SJSA1 (cell line): ENCODE measurements at regions not wholly inside any gene's neighbourhood (a gene's known extent, or its start where the extent isn't known, plus 50 kb on each side); places are given as distances from the start of the nearest gene placed in this dataset.
"Not testable (repeated sequence)": the region's sequence is repeated elsewhere in the genome, so short reads cannot be mapped to it uniquely, and the experiment has no call there.

Experiments
- DNase-seq, 2 experiments: peaks; one replicate each; pipeline ENCODE4 v3.0.0-alpha.2; 2015 to 2020; ENCODE audit warnings: low spot score in 2 of 2, low read depth in 1 of 2
- H3K27ac ChIP-seq: fragments of 250-450 bp; sonication (Bioruptor Pico); 2 replicates; pipeline ENCODE4 v1.5.1; 2020; ENCODE audit warnings: mild to moderate bottlenecking, moderate library complexity
- H3K27me3 ChIP-seq: fragments of 250-450 bp; sonication (Bioruptor Pico); replicated peaks from 2 replicates; pipeline ENCODE4 v1.5.1; 2020; ENCODE audit warnings: mild to moderate bottlenecking, moderate library complexity
- H3K36me3 ChIP-seq: fragments of 250-450 bp; sonication (Bioruptor Pico); 2 replicates; pipeline ENCODE4 v1.5.1; 2020; ENCODE audit warnings: mild to moderate bottlenecking
- H3K4me1 ChIP-seq: fragments of 250-450 bp; sonication (Bioruptor Pico); replicated peaks from 2 replicates; pipeline ENCODE4 v1.6.1; 2021; ENCODE audit warnings: mild to moderate bottlenecking
- H3K4me3 ChIP-seq: fragments of 250-450 bp; sonication (Bioruptor Pico); 2 replicates; pipeline ENCODE4 v1.5.1; 2020; ENCODE audit warnings: mild to moderate bottlenecking
- H3K9me3 ChIP-seq: fragments of 250-450 bp; sonication (Bioruptor Pico); replicated peaks from 2 replicates; pipeline ENCODE4 v1.5.1; 2020; ENCODE audit warnings: mild to moderate bottlenecking

DNA sequence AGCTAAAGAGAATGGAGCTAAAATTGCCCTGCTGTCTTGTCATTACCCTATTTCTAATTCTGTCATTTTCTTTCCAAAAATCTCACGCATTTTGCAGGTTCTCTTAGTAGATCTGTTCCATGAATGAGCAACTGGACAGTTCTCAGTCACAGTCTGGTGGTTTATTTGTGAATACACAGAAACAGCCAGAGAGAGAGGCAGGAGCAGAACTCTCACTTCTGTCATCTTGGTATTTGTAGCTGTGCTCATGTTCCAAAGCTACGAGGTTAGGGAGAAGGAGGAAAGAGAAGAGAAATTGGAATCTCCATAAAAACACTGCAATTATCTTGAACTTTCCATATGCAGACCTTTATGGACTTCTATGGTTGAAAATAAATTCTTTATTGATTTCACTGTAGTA lies 118.0 kb upstream of the OR13F1 start:
- Histone ChIP-seq H3K36me3 (no peaks in the 10 kb centered on the region), H3K27me3 (no peaks in the 10 kb centered on the region; the same call in 1 of the 2 replicates), H3K4me3 (no peak overlapping the region), H3K4me1 (no peaks in the 10 kb centered on the region), H3K27ac (no peak overlapping the region), H3K9me3 (no peaks in the 10 kb centered on the region)
- DNase-seq, result no peak

- Histone ChIP-seq H3K27ac (no peak overlapping the region), H3K36me3 (no peaks in the 10 kb centered on the region), H3K9me3 (no peaks in the 10 kb centered on the region), H3K4me3 (no peak overlapping the region), H3K4me1 (no peaks in the 10 kb centered on the region), H3K27me3 (no peaks in the 10 kb centered on the region; the same call in 1 of the 2 replicates)
- DNase-seq, result peak in 1 of 2 experiments; percentile 4
Observed at GRCh38 chr9:104386425-104387069, 117.5 kb upstream of the OR13F1 start.

DNA sequence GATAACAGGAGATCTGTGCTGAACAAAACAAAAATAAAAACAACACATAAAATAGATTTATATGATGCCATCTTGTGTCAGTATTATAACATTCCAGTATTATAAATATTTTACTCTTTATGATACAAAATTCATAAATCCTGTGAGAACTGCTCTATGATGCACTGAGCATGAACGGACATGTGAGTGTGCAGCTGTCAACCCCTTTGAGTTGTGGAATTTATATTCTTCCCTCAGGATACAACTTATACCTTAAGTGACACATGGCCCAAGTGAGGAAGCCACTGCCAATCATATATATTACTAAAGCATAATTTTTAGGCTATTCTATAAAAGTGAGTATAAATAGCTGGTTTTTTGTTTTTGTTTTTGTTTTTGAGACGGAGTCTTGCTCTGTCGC lies 116.0 kb upstream of the OR13F1 start:
- no peaks in the 10 kb centered on the region; the same call in 1 of the 2 replicates for H3K27me3 ChIP-seq
- DNase-seq, result no peak
- no peak overlapping the region for H3K4me3 ChIP-seq
- no peaks in the 10 kb centered on the region for H3K9me3 ChIP-seq
- H3K36me3 ChIP-seq, result no peaks in the 10 kb centered on the region
- no peaks in the 10 kb centered on the region for H3K4me1 ChIP-seq
- H3K27ac ChIP-seq, result no peak overlapping the region

GRCh38 chr9:104389341-104389740 lies 114.7 kb upstream of the OR13F1 start:
- no peaks in the 10 kb centered on the region for H3K36me3 ChIP-seq
- no peak overlapping the region for H3K27ac ChIP-seq
- H3K27me3 ChIP-seq, result no peaks in the 10 kb centered on the region; the same call in 1 of the 2 replicates
- H3K9me3 ChIP-seq, result no peaks in the 10 kb centered on the region
- DNase-seq, result no peak
- H3K4me3 ChIP-seq, result no peak overlapping the region
- no peaks in the 10 kb centered on the region for H3K4me1 ChIP-seq

- not testable (repeated sequence) for H3K4me3 ChIP-seq, H3K4me1 ChIP-seq, H3K36me3 ChIP-seq, H3K9me3 ChIP-seq, DNase-seq, H3K27me3 ChIP-seq, H3K27ac ChIP-seq
Observed at GRCh38 chr9:104394901-104395300, 109.2 kb upstream of the OR13F1 start.

DNA sequence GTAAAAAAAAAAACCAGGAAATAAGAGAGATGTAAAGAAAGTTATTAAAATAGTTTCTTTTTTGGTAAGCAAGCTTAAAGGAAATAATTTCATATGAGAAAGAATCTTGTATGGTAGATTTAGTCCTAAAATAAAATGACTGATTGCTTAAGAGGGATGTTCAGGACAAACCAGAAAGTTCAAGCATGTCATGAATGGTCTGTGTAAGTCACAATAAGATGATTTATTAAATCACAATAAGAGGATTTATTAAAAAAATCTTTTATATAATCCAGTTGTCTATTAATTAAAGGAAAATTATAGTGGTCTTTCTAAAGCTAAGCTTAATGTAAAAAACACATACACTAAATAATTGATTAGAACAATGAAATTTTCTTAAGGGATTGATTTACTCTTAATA lies 91.8 kb upstream of the OR13F1 start:
- Histone ChIP-seq H3K9me3 (0 out of 2 replicates have a peak, but pooled peaks cover 2% of the 10 kb centered on the region), H3K27me3 (no peaks in the 10 kb centered on the region), H3K4me1 (no peaks in the 10 kb centered on the region), H3K27ac (no peak overlapping the region), H3K4me3 (no peak overlapping the region), H3K36me3 (no peaks in the 10 kb centered on the region)
- DNase-seq, result no peak

DNA sequence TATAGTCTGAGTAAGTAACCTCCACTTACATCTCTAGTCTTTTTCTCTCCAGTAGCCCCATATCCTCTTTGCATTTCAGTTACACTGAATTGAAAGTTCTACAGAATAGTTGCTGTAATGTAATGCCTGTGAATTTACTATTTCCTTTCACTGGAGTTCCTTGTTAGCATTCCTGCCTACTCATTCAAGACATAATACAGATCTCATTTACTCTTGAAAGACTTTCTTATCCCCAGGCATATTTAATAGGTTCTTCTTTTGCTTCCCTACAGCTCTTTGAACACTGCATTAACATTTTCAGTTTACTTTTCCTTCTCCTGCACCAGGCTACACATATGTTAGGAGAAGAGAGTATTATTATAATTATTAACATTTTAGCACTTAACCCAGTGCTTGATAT lies 87.6 kb upstream of the OR13F1 start:
- Histone ChIP-seq H3K4me1 (no peaks in the 10 kb centered on the region), H3K36me3 (no peaks in the 10 kb centered on the region), H3K4me3 (no peak overlapping the region), H3K27ac (no peak overlapping the region), H3K9me3 (0 out of 2 replicates have a peak, but pooled peaks cover 2% of the 10 kb centered on the region), H3K27me3 (no peaks in the 10 kb centered on the region)
- no peak for DNase-seq

GRCh38 chr9:104417296-104417695 lies 86.8 kb upstream of the OR13F1 start:
- Histone ChIP-seq H3K27me3 (no peaks in the 10 kb centered on the region), H3K27ac (no peak overlapping the region), H3K9me3 (0 out of 2 replicates have a peak, but pooled peaks cover 2% of the 10 kb centered on the region), H3K4me3 (no peak overlapping the region), H3K36me3 (no peaks in the 10 kb centered on the region), H3K4me1 (no peaks in the 10 kb centered on the region)
- DNase-seq, result no peak

GRCh38 chr9:104429031-104429546 lies 75.0 kb upstream of the OR13F1 start:
- no peak overlapping the region for H3K4me3 ChIP-seq
- no peak overlapping the region for H3K27ac ChIP-seq
- H3K9me3 ChIP-seq, result no peaks in the 10 kb centered on the region
- no peaks in the 10 kb centered on the region for H3K27me3 ChIP-seq
- no peak for DNase-seq
- H3K4me1 ChIP-seq, result no peaks in the 10 kb centered on the region
- no peaks in the 10 kb centered on the region for H3K36me3 ChIP-seq

DNA sequence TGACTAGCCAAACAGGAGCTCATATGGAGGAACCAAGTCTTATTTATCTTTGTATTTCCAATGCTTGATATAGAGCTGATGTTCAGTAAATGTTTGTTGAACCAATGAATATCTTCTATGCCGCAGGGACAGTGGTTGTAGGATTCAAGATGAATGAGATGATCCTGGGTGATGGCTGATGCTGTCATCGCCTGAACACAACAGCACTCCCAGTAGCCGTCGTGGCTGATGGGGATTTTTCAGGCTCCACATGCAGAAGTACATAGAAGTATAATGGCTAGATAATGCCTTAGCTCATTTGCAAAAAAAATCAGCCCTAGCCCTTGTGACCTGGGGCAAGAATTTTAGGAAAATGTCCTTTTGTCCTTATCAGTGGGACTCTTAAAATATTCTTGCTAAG lies 69.0 kb upstream of the OR13F1 start:
- Histone ChIP-seq H3K27ac (no peak overlapping the region), H3K4me1 (no peaks in the 10 kb centered on the region), H3K4me3 (no peak overlapping the region), H3K27me3 (no peaks in the 10 kb centered on the region), H3K9me3 (no peaks in the 10 kb centered on the region), H3K36me3 (no peaks in the 10 kb centered on the region)
- DNase-seq, result no peak

GRCh38 chr9:104448036-104448435 lies 56.0 kb upstream of the OR13F1 start:
- Histone ChIP-seq H3K36me3 (no peaks in the 10 kb centered on the region), H3K27ac (no peak overlapping the region), H3K4me1 (no peaks in the 10 kb centered on the region), H3K27me3 (no peaks in the 10 kb centered on the region), H3K9me3 (no peaks in the 10 kb centered on the region), H3K4me3 (no peak overlapping the region)
- no peak for DNase-seq
